CD4-positive, alpha-beta memory T cell (primary cell): ENCODE measurements at regions not wholly inside any gene's neighbourhood (a gene's known extent, or its start where the extent isn't known, plus 50 kb on each side); places are given as distances from the start of the nearest gene placed in this dataset.

Source experiments
- CTCF ChIA-PET: fragments of 350-600 bp; sonication (Branson Sonifier 250); formaldehyde crosslinking; loops from one replicate; lab custom pipeline; 2021; ENCODE audit warnings: inconsistent platforms; ENCODE audit not compliant: partially characterized antibody; lab: Charles Lee
- POLR2A ChIA-PET: fragments of 350-600 bp; sonication (Branson Sonifier 250); formaldehyde crosslinking; loops from one replicate; lab custom pipeline; 2021; ENCODE audit not compliant: partially characterized antibody; lab: Charles Lee
- DNase-seq, 5 donors: peaks; one replicate each; pipeline versions ENCODE4 v3.0.0 to v3.0.0-alpha.2; 2020 to 2022; ENCODE audit warnings: mixed read lengths in 1 of 5
- H3K27ac ChIP-seq: one replicate; pipeline ENCODE4 v1.7.0; 2013; ENCODE audit warnings: low read depth, low read length
- H3K27me3 ChIP-seq: 2 replicates; pipeline ENCODE4 v1.7.0; 2013; ENCODE audit warnings: mild to moderate bottlenecking, low read length, moderate library complexity; ENCODE audit not compliant: insufficient read depth
- H3K36me3 ChIP-seq: 2 replicates; pipeline ENCODE4 v1.7.0; 2013; ENCODE audit warnings: mild to moderate bottlenecking, low read length, moderate library complexity; ENCODE audit not compliant: insufficient read depth
- H3K4me1 ChIP-seq: 2 replicates; pipeline ENCODE4 v1.7.0; 2013; ENCODE audit warnings: mild to moderate bottlenecking, low read length, moderate library complexity; ENCODE audit not compliant: insufficient read depth
- H3K4me3 ChIP-seq, 2 donors: one replicate each; pipeline ENCODE4 v1.7.0; 2013; ENCODE audit warnings: low read length in 2 of 2, mild to moderate bottlenecking in 1 of 2
- H3K9me3 ChIP-seq, 2 donors: one replicate each; pipeline ENCODE4 v1.7.0; 2013; ENCODE audit warnings: low read length in 2 of 2, control low read depth in 1 of 2; ENCODE audit not compliant: control insufficient read depth in 1 of 2
- H3K27ac Mint-ChIP-seq, 7 donors: one replicate each; pipeline ENCODE4 v1.8.0; 2020 to 2021; ENCODE audit warnings: mixed read lengths in 7 of 7, mild to moderate bottlenecking in 6 of 7, inconsistent platforms in 3 of 7, moderate library complexity in 3 of 7
- H3K27me3 Mint-ChIP-seq, 2 donors: one replicate each; pipeline ENCODE4 v1.8.0; 2020 to 2021; ENCODE audit warnings: mixed read lengths in 2 of 2
- H3K36me3 Mint-ChIP-seq, 2 donors: one replicate each; pipeline ENCODE4 v1.8.0; 2020 to 2021; ENCODE audit warnings: mixed read lengths in 2 of 2, inconsistent platforms in 1 of 2, mild to moderate bottlenecking in 1 of 2
- H3K4me1 Mint-ChIP-seq, 4 donors: one replicate each; pipeline ENCODE4 v1.8.0; 2020 to 2021; ENCODE audit warnings: mixed read lengths in 4 of 4, mild to moderate bottlenecking in 1 of 4
- H3K4me3 Mint-ChIP-seq, 8 donors: one replicate each; pipeline ENCODE4 v1.8.0; 2020 to 2021; ENCODE audit warnings: mixed read lengths in 8 of 8, mild to moderate bottlenecking in 7 of 8, moderate library complexity in 6 of 8, inconsistent platforms in 3 of 8
- H3K9me3 Mint-ChIP-seq, 8 donors: one replicate each; pipeline ENCODE4 v1.8.0; 2020 to 2021; ENCODE audit warnings: mixed read lengths in 8 of 8, mild to moderate bottlenecking in 5 of 8, inconsistent platforms in 3 of 8, moderate library complexity in 1 of 8
- intact Hi-C: fragments of 100-400 bp; cut with micrococcal nuclease; formaldehyde crosslinking; loops from one replicate; pipeline ENCODE4 v1.15.1; 2023

DNA sequence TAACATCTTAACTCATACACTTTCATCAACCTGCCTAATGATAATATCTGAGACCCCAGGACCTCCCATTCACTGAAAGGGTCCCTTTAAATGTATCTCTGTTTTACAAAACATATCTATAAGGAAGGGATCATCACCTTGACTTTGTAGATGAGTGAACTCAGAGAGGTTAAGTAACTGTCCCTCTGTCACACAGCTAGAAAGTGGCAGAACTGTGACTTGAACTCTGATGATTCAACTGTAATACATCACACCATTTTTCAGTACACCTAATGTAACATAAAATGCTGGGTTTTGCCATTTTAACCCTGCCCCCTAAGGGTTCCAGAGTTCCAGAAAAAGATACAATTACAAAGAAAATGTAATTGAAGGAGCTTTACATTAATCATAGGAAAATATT is 234.6 kb downstream of the ZEB2 start:
- Histone ChIP-seq H3K9me3 (no peaks in the 10 kb centered on the region), H3K4me3 (no peak overlapping the region), H3K27ac (no peak overlapping the region), H3K27me3 (no peaks in the 10 kb centered on the region), H3K4me1 (no peaks in the 10 kb centered on the region), H3K36me3 (no peaks in the 10 kb centered on the region)
- Mint-ChIP-seq H3K27me3 (no peaks in the 10 kb centered on the region), H3K4me1 (peaks cover 0 to 8% (median 0%) of the 10 kb centered on the region in 4 donors), H3K9me3 (peaks cover 0 to 2% (median 0%) of the 10 kb centered on the region in 8 donors), H3K36me3 (peaks cover 0 to 1% of the 10 kb centered on the region in 2 donors), H3K4me3 (no peak overlapping the region), H3K27ac (no peak overlapping the region)
- ChIA-PET CTCF (interaction anchor here (1.0 kb wide), 1 partner anchor 14 kb away, joined by 3 read pairs; no protein-coding TSS in a partner anchor), POLR2A (no interaction called here)
- intact Hi-C loops, result no loop called here
- no peak for DNase-seq

DNA sequence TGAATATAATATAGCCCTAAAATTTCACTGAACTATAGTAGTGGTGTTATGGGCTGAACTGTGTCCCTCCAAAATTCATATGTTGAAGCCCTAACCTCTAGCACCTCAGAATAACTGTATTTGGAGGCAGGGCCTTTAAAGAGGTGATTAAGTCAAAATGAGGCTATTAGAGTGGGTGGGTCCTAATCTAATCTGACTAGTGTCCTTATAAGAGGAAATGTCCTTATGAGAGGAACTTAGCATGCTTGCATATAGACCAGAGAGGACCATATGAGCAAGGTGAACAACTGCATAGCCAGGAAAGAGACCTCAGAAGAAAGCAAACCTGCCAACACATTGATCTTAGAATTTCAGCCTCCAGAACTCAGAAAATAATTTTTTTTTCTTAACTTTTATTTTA is 238.4 kb downstream of the ZEB2 start:
- Mint-ChIP-seq H3K4me1 (peaks cover 0 to 2% (median 0%) of the 10 kb centered on the region in 4 donors), H3K27me3 (no peaks in the 10 kb centered on the region), H3K27ac (no peak overlapping the region), H3K4me3 (no peak overlapping the region), H3K36me3 (no peaks in the 10 kb centered on the region), H3K9me3 (peaks cover 0 to 2% (median 0%) of the 10 kb centered on the region in 8 donors)
- Histone ChIP-seq H3K9me3 (no peaks in the 10 kb centered on the region), H3K27me3 (no peaks in the 10 kb centered on the region), H3K36me3 (no peaks in the 10 kb centered on the region), H3K27ac (no peak overlapping the region), H3K4me1 (no peaks in the 10 kb centered on the region), H3K4me3 (no peak overlapping the region)
- intact Hi-C loops, result no loop called here
- CTCF ChIA-PET, result no interaction called here
- POLR2A ChIA-PET, result no interaction called here
- no peak for DNase-seq

DNA sequence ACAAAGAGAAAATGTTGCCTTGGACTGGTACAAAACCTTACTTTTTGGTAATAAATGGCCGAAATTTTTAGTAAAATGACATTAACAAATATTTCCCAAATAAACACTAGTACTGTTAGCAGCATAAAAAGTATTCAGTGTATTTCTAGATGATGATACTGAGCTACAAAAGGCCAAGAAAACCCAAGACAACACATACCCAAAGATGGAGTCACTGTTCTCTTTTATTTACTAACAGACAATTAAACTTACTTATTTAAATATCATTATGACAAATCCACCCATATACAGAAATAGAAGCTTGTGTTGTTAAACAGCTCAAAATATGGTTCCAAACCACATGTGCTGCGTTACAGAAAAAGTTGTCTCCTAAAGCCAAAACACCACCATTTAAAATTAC is 239.9 kb downstream of the ZEB2 start:
- Histone ChIP-seq H3K4me1 (no peaks in the 10 kb centered on the region), H3K27ac (no peak overlapping the region), H3K36me3 (no peaks in the 10 kb centered on the region), H3K4me3 (no peak overlapping the region), H3K27me3 (no peaks in the 10 kb centered on the region), H3K9me3 (no peaks in the 10 kb centered on the region)
- no peak overlapping the region for H3K4me3 Mint-ChIP-seq
- H3K27me3 Mint-ChIP-seq, result no peaks in the 10 kb centered on the region
- H3K36me3 Mint-ChIP-seq, result no peaks in the 10 kb centered on the region
- ChIA-PET POLR2A (no interaction called here), CTCF (no interaction called here)
- peaks cover 0 to 2% (median 0%) of the 10 kb centered on the region in 8 donors for H3K9me3 Mint-ChIP-seq
- intact Hi-C loops, result no loop called here
- H3K27ac Mint-ChIP-seq, result no peak overlapping the region
- DNase-seq, result no peak
- H3K4me1 Mint-ChIP-seq, result peaks cover 0 to 2% (median 0%) of the 10 kb centered on the region in 4 donors

DNA sequence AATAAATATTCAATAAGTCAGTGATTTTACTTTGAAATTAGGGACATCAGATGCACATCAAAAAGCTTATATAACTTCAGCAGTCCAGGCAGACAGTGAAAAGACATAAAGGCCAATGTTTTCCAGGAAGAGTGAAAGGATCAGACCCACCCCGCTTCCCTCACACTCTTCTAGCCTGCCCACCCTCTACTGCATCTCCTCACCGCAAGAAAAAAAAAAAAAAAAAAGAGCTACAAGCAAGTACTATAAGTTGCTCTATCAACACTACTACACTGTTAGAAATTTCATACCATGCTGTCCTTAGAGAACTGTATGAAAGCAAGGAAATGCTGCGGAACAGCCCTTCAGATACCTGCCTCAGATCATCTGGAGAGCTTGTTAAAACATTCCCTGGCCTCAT is 240.8 kb downstream of the ZEB2 start:
- Mint-ChIP-seq H3K4me1 (peaks cover 0 to 2% (median 0%) of the 10 kb centered on the region in 4 donors), H3K27me3 (no peaks in the 10 kb centered on the region), H3K36me3 (no peaks in the 10 kb centered on the region), H3K4me3 (no peak overlapping the region), H3K27ac (no peak overlapping the region), H3K9me3 (peaks cover 0 to 2% (median 0%) of the 10 kb centered on the region in 8 donors)
- intact Hi-C loops, result no loop called here
- H3K27me3 ChIP-seq, result no peaks in the 10 kb centered on the region
- ChIA-PET POLR2A (no interaction called here), CTCF (no interaction called here)
- no peaks in the 10 kb centered on the region for H3K4me1 ChIP-seq
- no peaks in the 10 kb centered on the region for H3K9me3 ChIP-seq
- H3K4me3 ChIP-seq, result no peak overlapping the region
- DNase-seq, result no peak
- H3K27ac ChIP-seq, result no peak overlapping the region
- H3K36me3 ChIP-seq, result no peaks in the 10 kb centered on the region

DNA sequence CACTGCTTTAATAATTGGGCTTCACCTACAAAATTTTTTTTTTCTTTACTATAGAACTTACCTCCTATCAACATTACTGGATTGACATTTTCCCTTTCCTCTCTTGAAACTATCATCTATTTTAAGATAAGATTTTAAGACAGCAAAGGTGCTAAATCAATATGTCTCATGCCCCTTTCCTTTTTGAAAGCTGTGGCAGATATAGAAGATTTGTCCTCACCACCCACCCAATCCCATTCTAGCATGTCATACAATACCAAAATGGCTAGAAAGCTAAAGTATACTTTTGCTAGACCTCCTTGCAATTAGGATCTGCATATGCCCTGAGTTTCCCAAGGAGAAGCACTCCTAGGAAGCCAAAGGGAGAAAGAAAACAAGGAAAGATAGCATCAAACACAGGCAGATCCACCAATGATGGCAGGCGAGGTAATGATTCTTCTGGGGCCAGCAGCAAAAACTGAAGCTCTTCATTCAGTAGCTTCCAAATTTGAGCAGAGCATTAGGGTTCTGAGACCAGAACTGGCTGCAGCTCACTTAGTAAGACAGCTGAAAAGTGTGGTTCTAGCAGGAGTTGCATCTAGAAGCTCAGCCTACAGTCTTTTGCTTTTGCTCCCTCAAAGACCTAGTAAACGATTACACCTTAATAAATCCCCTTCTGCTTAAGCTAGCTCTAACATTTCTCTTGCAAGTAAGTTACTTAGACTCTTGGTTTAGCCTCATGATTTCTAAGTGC is 242.1 kb downstream of the ZEB2 start:
- intact Hi-C loops, result no loop called here
- Histone ChIP-seq H3K36me3 (no peaks in the 10 kb centered on the region), H3K27me3 (no peaks in the 10 kb centered on the region), H3K4me3 (no peak overlapping the region), H3K9me3 (no peaks in the 10 kb centered on the region), H3K4me1 (no peaks in the 10 kb centered on the region), H3K27ac (no peak overlapping the region)
- Mint-ChIP-seq H3K9me3 (peaks cover 0 to 2% (median 0%) of the 10 kb centered on the region in 8 donors), H3K36me3 (peaks cover 0 to 4% of the 10 kb centered on the region in 2 donors), H3K27ac (no peak overlapping the region), H3K4me3 (peak overlapping the region in 1 of 8 donors; percentile 32), H3K4me1 (peaks cover 0 to 4% (median 0%) of the 10 kb centered on the region in 4 donors), H3K27me3 (no peaks in the 10 kb centered on the region)
- CTCF ChIA-PET, result no interaction called here
- no peak for DNase-seq
- POLR2A ChIA-PET, result no interaction called here

DNA sequence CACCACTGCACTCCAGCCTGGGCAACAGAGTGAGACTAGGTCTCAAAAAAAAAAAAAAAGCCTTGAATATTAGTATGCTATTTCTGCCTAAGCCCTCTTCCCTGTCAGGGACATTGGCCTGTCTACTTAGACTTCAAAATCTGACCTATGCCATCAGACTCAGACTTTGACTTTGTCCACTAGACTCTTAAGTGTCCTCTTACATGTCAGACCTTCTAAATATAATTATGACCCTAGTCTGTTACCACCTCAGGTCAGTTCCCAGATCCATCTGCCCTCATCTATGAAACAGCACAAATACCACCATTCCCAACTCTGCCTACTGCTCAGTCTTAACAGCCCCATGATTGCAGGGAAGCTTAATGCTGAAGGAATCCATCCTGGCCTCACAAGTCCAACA is 244.6 kb downstream of the ZEB2 start:
- Mint-ChIP-seq H3K27me3 (no peaks in the 10 kb centered on the region), H3K4me3 (no peak overlapping the region), H3K4me1 (peaks cover 0 to 8% (median 0%) of the 10 kb centered on the region in 4 donors), H3K9me3 (peaks cover 0 to 2% (median 0%) of the 10 kb centered on the region in 8 donors), H3K27ac (no peak overlapping the region), H3K36me3 (peaks cover 0 to 4% of the 10 kb centered on the region in 2 donors)
- Histone ChIP-seq H3K27me3 (no peaks in the 10 kb centered on the region), H3K27ac (no peak overlapping the region), H3K4me3 (no peak overlapping the region), H3K36me3 (no peaks in the 10 kb centered on the region), H3K9me3 (no peaks in the 10 kb centered on the region), H3K4me1 (no peaks in the 10 kb centered on the region)
- CTCF ChIA-PET, result interaction anchor here (0.7 kb wide), 1 partner anchor 22 kb away, joined by 4 read pairs; no protein-coding TSS in a partner anchor
- POLR2A ChIA-PET, result no interaction called here
- DNase-seq, result no peak
- intact Hi-C loops, result no loop called here

DNA sequence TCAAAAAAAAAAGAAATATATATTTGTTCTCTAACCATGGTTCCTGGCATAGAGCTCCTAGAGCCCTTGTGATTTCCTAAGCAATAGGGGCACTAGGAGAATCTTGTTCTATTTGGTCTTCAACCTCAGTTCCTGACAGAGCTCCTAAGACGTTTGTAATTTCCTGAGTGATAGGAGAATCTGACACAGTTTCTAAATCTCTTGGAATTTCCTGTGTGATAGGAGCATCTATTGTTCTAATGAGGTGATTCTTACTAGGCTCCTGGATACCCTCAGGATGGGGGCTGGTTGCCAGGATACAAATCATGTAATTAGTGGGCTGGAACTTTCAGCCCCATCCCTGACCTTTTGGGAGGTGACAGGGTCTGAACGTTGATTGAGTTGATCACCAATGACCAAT is 245.8 kb downstream of the ZEB2 start:
- Mint-ChIP-seq H3K4me1 (peaks cover 0 to 8% (median 0%) of the 10 kb centered on the region in 4 donors), H3K9me3 (peaks cover 0 to 2% (median 0%) of the 10 kb centered on the region in 8 donors), H3K36me3 (peaks cover 0 to 4% of the 10 kb centered on the region in 2 donors), H3K27me3 (no peaks in the 10 kb centered on the region), H3K4me3 (no peak overlapping the region), H3K27ac (no peak overlapping the region)
- ChIA-PET POLR2A (interaction anchor here (0.7 kb wide), 1 partner anchor 444 kb away, joined by 4 read pairs; no protein-coding TSS in a partner anchor), CTCF (no interaction called here)
- no peaks in the 10 kb centered on the region for H3K4me1 ChIP-seq
- H3K4me3 ChIP-seq, result no peak overlapping the region
- H3K27me3 ChIP-seq, result no peaks in the 10 kb centered on the region
- no peaks in the 10 kb centered on the region for H3K9me3 ChIP-seq
- H3K36me3 ChIP-seq, result no peaks in the 10 kb centered on the region
- no peak overlapping the region for H3K27ac ChIP-seq
- intact Hi-C loops, result no loop called here
- no peak for DNase-seq
